GM19372 (cell line): ENCODE measurements at regions not wholly inside any gene's neighbourhood (a gene's known extent, or its start where the extent isn't known, plus 50 kb on each side); places are given as distances from the start of the nearest gene placed in this dataset.
"Not testable (repeated sequence)": the region's sequence is repeated elsewhere in the genome, so short reads cannot be mapped to it uniquely, and the experiment has no call there.

Source experiments
- ATAC-seq: cut with Tn5 transposase; IDR thresholded peaks from one replicate; pipeline ENCODE4 v1.9.1; 2021; ENCODE audit warnings: mild to moderate bottlenecking, low read depth, moderate library complexity; ENCODE audit not compliant: unreplicated experiment

DNA sequence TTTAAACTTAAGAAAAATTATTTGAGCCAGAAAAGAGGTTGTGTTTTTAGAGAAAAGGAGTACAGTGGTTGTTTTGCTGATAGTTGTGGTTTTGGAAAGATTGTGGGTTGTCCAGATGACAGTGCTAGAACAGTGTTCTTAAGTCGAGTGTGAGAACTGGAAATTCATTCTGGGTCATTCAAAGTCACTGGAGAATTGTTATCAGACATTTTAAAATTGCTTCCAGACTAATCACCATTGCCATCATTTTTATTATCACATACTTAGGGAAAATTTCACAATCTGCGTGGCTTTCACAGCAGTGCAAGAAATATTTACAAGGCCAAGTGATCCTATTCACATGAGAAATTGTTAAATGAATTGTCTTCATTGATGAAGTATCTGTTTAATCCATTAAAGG is 242.2 kb upstream of the DDI1 start:
- ATAC-seq = no peak

DNA sequence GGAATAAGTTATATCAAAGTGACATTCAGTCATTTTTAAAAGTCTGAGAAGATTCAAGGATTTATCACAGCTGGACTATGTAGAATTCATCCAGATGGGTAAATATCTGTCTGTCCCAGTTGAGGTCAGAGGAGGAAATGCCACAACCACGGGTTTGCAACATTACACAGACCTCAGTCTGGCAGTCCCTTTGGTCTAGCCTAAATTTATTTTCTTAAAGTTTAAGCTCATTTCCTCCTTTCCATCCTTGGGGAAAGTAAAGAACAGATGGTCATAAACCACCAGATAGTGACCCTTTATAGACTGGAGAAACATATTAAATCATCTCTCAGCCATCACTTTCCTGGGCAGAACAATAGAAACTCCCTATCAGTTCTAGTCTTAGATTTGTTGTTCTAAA is 238.4 kb upstream of the DDI1 start:
- ATAC-seq = no peak

DNA sequence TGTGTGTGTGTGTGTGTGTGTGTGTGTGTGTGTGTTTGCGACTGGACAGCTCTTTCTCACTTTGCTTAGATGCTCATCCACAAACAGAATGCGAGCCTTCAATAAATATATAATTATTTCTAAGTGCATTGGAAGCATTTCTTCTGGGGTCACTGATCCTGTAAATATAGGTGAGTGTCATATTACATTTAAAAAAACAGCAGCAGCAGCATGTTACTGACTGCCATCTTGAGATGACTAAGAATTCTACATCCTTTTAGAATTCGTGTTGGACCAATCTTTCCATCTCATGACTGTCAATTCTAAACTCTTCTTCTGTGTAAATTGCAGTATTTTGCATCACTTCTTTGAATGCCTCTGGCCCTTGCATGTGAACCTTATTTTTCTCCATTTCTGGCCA is 238.0 kb upstream of the DDI1 start:
- ATAC-seq = no peak

DNA sequence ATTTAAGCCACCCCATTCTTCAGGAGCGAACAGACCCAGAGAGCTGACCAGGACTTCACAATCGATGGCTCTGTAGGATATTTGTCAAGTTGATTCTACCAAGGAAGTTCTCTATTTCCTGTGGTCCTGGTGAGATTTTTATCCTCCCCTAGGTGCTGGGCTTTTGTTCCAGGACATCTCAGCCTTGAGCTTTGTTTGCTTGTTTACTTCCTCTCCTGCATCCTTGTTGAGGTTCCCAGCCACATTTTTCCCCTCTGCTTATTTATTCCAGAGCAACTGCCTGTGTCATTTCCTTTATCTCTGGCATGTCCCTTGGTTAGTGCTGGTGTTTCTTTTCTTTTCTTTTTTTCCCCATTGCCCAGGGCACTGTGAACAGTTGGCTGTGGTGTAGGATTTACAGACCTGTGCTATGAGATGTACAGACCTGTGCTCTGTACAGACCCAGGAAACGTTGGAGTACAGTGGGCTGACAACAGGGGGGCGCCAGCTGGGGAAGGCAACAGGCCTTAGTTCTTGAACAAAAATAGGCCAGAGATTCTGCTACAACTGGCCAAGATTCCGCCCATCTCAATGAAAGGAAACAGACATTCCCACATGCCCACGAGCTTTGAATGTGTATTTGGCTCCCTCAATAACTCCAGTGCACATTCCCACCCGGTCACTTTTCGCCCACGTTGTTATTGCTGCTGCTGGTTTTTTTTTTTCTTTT is 235.9 kb upstream of the DDI1 start:
- no peak for ATAC-seq

DNA sequence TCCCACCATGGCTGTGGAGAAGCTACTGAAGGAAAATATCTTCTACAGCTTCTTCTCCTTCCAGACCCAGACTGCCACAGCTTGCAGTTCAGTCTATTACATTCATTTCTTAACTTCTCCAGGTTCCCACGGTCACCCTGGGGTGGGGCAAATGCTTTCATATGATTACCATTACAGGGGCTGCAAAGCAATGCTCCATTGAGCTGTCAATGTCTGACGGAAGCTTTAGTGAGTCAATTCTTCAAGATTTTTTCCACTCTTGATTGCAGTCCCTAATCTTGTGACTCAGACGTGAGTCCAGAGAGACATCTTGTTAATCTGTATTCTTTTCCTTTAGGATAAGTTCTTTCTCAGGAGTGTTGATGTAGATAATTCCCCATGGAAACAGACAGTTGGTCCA is 233.4 kb upstream of the DDI1 start:
- ATAC-seq = no peak

DNA sequence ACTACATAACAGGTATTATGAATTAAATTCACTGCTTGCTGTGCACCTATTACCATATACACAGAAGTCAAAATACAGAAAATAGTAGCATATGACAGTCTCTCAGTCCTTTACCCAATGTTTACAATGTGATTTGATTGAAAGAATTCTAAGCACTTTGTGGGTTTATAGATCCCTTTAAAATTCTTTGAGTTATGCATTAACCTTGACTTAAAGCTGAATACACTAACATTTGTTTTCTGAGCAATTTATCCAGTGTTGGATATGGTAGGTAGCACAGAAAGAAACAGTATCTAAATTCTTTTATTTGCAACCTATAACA is 230.8 kb upstream of the DDI1 start:
- ATAC-seq = no peak

DNA sequence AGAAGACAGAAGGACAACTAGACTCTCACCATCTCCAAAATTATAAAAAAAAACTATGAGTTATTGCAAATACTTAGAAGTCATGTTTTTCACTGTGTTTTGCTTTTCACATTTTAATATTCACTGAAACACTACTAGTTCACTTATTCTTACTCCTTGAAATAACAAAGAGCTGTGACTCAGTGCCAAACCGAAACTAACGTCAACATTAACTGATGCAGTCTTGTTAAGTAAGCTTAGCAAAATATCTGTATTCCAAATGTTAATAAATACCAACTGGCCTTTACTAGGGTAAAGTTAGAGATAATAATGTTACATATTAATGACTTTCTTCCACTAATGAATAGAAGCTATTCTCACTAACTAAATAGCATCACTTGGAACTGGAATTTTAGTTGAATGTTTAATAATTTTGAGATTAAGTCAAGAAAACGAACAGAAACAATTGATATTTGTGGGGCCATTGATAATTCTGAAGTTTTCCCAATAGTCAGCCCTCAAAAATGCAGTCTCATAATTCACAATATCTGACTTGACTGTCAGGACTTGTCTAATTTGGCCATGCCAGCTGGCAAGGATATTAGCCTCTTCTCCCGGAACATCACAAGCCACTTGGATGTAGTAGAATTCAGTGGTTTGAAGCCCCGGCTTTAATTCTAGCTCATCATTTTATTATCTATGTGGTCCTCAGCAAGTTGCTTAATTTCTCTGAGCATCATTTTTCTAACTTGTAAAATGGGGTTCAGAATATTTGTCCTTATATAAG is 230.1 kb upstream of the DDI1 start:
- no peak for ATAC-seq

DNA sequence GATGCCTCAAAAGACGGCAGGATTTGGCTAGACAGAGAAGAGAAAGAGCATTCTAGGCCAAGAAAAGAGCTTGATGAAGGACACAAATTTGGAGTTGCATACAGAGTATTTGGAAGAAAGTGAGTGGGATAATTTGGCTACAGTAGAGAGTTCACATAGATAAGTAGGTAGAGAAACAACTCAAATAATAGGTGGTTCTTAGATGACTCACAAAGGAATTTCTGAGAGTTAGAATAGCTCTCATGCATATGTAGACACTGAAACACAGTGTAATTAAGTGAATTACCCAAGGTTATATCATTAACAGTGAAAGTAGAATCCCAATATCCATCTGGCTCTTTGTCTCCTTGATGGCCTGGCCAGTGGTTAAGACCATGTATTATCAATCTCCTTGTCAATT is 228.6 kb upstream of the DDI1 start:
- ATAC-seq = no peak

DNA sequence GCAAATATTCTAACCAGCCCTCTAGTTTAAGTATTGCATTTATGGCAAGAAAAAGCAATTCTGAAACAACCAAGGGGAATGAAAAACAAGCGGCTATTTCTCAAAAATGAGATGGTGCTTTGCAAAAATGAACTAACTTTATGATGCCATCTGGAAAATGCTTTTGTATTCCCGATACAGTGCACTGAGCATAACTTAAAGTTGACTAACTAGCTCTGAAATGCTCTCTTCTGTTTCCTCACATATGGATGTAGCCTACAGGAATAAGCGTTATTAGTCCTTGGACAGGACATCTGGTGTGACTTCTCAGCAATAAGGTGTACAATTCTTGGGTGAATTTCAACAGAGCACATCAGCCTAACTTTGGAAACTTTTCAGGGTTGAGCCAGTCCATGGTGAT is 228.2 kb upstream of the DDI1 start:
- no peak for ATAC-seq

DNA sequence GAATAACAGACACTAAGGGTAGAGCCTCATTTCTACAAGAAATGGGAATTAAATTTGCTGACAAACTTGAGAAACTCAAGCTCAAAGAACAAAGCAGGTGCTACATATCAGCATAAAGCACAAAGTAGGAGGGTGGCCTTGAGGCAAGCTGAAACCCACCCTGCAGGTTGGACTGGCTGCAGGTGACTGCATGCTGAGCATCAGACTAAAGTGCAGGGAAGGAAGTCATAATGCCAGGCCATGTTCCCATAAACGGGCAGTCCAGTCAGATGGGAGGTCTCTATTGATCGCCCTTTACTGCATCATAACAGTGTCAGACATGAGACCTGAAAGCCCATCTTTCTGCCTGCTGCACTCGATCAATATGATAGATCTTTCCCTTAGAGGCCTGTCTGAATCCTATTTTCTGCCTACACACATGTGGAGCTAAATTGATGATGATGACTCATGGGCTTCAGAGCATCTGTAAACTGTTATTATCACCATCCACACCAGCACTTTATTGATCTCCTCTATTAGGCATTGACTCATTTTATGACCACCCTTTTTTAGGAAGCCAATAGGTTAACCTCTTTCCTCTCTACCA is 224.5 kb upstream of the DDI1 start:
- ATAC-seq = no peak

DNA sequence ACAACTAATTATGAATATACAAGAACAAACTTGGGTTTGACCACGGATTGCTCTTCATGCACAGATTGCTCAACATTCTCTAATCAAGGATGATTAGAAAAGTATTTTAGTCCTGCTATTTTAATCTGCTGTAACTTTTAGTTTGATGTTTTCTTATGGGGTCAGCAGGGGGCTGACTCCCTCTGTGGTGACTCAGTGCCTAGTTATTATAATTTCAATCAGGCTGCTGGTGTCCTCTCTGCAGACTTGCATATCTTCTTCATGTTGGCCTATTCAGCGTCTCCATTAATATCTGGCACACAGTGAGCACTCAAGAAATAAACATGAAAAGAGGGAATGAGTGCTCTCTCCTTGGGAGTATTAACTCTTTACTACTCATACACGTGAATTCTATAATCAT is 223.8 kb upstream of the DDI1 start:
- ATAC-seq = no peak

DNA sequence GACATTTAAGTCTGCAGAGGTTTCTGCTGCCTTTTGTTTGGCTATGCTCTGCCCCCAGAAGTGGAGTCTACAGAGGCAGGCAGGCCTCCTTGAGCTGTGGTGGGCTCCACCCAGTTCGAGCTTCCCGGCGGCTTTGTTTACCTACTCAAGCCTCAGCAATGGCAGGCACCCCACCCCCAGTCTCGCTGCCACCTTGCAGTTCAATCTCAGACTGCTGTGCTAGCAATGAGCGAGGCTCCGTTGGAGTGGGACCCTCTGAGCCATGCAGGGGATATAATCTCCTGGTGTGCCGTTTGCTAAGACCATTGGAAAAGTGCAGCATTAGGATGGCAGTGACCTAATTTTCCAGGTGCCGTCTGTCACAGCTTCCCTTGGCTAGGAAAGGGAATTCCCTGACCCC is 216.1 kb upstream of the DDI1 start:
- ATAC-seq = not testable (repeated sequence)

DNA sequence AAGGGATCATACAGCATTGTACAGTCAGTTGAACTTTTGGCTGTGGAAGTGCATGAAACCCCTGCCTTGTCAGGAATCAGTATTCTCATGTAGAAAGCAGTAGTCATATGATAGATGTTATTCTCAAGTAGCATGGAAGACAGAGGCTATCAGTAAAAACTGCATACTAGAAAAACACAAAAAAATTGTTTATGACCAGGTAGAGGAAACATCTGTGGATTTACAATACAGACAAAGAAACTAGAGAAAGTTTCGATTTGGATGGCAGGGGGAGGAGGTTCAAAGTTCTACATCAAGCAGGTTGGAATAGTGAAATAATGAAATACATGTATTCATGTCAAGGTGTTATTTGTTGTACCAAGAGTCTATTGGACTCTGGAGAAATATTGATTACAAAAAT is 212.3 kb upstream of the DDI1 start:
- ATAC-seq = no peak

DNA sequence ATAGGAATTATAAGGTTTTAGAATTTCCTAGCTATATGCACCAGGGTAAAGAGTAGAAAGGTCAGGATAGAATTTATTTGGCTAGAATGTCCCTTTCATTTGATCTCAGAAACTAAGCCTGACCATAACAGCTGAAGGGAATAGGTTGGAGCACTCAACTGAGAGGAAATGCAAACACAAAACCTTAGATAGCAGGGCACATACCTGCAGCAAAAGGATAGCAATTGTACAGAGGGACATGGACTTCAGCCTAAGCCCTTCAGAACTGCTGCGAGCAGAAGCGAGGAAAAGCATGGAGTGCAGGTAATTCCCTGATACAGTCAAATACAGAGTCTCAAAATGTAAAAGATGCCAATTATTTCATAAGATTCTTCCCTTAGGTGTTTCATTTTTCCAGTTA is 211.0 kb upstream of the DDI1 start:
- ATAC-seq = no peak

DNA sequence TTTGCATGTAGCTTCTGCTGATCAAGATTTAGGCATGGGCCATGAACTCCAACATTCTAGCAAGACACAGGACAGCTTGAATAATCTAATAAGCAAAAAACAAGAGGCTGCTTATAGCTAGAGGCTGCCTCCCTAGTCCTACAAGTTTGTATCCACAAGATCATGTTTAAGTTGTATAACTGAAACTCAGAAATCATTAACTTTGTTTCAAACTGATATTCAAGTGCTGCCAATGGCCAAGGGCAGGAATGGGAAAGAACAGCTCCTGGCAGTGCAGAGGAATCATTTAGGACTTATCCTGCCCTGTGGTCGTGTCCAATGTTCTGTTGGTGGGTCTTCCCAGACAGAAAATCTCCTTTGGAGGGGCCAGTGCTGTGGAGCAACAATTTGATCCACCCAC is 209.6 kb upstream of the DDI1 start:
- no peak for ATAC-seq

DNA sequence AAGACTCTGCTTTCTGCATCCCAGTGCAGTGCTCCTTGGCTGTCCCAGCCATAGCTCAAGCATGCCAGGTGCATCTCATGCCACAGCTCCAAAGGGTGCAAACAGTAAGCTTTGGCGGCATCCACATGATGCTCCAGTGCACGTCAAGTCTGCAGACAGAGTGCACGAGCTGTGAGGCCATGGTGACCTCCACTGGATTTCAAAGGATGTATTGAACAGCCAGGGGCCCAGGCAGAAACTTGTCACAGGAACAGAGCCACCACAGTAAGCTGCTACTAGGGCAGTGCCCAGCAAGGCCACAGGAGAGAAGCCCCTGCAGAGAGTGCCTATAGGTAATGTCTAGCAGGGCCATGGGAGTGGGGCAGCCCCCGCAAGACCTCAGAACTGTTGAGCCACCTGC is 206.8 kb upstream of the DDI1 start:
- ATAC-seq = no peak

DNA sequence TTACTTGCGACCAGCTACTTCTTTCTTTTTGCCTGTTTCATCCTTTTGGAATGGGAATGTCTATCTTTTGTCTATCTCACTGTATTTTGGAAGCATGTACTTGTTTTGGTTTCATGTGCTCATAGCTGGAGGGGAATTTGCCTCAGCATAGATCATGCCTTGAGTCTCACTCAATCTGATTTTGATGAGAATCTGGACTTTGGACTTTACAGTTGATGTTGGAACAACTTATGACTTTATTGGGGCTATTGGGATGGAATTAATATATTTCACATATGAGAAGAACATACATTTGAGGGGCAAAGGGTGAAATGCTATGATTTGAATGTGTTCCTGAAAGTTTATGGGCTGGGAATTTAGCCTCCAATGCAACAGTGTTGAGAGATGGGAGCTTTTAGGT is 206.2 kb upstream of the DDI1 start:
- no peak for ATAC-seq

DNA sequence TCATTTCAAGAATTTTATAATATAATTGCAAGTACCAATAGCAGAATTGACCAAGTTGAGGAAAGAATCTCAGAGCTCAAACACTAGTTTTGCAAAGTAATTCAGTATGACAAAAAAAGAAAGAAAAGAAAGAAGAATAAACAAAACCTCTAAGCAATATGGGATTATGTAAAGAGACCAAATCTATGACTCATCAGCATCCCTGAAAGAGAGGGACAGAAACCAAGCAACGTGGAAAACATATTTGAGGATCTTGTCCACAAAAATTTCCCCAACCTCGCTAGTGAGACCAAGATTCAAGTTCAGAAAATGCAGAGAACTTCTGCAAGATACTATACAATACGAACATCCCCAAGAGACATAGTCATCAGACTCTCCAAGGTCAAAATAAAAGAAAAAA is 203.7 kb upstream of the DDI1 start:
- ATAC-seq = no peak

DNA sequence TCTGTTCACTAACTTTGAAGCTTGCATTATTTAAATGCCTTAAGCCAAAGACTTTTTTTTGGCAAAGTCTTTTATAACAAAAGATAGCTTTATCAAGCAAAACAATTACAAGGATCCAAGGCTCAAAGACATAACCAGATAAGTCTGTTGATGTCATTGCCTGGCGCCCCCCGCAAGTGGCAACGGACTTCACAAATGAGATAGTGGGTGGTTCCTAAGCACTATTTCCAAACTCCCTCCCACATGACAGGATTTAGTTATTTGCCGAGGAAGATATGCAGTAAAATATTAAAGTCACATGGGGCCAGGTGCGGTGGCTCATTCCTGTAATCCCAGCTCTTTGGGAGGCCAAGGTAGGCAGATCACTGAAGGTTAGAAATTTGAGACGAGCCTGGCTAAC is 194.2 kb upstream of the DDI1 start:
- no peak for ATAC-seq

DNA sequence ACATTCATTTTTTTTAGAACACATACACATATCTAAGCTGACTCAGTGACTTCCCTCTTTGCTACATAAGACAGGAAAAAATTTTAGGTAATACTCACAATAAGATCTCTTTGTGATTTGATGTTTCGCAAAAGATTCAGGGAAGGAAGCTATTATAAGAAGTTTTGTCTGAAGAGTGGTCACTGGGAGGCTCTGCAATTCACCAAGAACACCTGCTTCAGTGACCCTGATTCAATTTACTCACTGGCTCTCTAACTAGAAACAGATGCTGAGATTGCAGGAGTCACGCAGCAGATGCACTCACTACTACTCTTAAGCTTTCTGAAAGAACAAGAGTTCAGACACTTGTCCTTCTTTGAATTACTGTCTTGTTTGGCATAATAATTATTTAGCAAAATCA is 193.6 kb upstream of the DDI1 start:
- ATAC-seq = no peak

DNA sequence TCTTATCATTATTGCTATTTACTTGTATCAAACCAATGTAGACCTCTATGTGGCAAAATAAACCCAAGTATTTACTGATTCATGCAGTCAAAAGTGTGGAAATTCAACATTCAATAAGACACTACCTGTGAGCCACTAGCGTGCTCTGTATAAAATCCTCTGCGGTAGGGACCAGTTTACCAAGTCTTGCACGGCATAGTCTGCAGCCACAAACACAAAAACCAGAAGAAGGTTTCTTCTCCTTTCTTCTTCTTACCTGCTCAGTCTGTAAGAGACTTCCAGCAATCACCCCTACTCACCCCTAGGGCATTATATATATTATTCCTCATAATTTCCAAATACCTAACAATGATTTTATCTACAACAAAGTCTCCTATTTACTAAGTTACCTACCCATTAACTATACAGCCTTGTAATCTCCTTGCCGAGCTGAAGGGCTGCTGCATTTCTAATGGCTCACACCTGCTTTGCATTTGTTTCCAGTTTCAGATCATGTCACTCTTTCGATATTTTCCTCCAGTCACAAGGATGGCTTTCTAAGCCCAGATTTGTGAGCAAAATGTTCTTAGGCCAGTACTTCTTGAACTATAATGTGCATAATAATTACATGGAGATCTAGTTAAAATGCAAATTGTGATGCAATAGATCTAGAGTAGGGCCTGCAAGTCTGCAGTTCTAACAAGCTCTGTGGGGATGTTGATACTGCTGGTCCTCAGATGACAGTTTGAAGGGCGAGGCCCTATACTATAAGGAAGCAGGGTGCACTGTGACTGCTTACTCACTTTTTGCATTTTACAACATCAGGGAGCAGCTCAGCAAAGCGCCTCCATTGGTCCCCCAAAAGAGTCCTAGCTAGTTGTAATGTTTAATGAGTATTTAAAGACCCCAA is 191.9 kb upstream of the DDI1 start:
- ATAC-seq = peak; percentile 95
